ENCODE measurements at regions not wholly inside any gene's neighbourhood (a gene's known extent, or its start where the extent isn't known, plus 50 kb on each side); places are given as distances from the start of the nearest gene placed in this dataset.

DNA sequence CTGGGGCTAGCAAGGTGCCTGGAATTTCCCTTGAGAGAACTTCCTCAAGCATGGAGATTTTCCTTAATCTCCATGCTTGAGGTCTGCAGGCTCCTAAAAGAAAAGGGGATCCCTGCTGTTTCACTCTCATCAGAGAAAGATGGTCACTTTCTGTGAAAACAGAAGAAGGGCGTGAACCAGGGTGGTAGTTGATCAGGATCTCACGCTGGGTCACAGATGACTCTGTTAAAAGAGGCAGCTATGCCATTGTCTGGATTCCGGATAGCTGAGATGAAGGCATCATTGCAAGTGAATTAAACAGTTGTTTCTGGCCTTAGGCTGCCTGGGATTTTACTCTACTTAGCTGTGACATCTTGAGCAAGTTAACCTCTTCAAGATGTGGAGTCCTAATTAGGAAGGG lies 525.9 kb downstream of the TYW1 start:
- no peak for DNase-seq (ENCODE audit: extremely low read depth, low read depth)
- TF ChIP-seq, protein P1, sequence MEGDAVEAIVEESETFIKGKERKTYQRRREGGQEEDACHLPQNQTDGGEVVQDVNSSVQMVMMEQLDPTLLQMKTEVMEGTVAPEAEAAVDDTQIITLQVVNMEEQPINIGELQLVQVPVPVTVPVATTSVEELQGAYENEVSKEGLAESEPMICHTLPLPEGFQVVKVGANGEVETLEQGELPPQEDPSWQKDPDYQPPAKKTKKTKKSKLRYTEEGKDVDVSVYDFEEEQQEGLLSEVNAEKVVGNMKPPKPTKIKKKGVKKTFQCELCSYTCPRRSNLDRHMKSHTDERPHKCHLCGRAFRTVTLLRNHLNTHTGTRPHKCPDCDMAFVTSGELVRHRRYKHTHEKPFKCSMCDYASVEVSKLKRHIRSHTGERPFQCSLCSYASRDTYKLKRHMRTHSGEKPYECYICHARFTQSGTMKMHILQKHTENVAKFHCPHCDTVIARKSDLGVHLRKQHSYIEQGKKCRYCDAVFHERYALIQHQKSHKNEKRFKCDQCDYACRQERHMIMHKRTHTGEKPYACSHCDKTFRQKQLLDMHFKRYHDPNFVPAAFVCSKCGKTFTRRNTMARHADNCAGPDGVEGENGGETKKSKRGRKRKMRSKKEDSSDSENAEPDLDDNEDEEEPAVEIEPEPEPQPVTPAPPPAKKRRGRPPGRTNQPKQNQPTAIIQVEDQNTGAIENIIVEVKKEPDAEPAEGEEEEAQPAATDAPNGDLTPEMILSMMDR (IDR thresholded peaks at IDR 0.05; ENCODE audit: low read depth, low read length): no peak

DNA sequence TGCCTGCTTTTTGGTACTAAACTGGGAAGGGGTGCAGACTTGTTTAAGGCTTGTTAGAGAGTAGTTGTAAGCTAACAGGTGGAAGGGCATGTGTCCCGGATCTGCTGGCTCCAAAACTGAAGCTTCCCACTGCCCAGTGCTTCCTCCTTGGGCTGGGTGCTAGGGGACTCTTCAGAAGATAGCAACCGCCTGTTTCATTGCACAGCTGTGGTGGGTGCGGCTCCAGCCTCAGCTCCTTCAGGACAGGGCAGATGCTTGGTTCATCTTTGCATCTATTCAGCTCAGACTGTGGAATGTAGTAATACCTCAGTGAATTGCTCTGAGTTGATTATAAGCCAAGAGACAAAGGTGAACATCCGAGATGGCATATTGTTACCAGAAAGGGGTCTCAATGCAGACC lies 527.1 kb downstream of the TYW1 start:
- DNase-seq (ENCODE audit: extremely low read depth, low read depth): no peak
- TF ChIP-seq, protein P1 (IDR thresholded peaks at IDR 0.05; ENCODE audit: low read depth, low read length): no peak

DNA sequence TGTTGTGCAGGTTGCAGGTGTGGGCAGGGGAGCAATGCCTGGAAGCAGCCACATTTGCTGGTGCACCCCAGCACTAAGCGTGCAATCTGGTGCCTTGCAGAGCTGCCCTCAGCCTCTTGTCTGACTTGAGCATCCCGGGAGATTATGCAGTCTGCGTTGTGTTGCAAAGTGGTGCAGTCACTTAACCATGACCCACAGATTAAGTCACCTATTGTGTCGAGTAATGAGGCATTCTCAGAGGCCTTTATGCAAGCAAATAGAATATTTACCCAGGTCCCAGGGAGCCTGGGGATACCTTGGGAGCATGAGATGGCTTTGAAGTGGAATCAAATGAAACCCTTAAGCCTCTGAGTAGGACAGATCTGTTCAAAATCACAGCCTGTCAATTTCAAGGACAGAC lies 529.0 kb downstream of the TYW1 start:
- TF ChIP-seq, protein P1 (IDR thresholded peaks at IDR 0.05; ENCODE audit: low read depth, low read length): no peak

DNA sequence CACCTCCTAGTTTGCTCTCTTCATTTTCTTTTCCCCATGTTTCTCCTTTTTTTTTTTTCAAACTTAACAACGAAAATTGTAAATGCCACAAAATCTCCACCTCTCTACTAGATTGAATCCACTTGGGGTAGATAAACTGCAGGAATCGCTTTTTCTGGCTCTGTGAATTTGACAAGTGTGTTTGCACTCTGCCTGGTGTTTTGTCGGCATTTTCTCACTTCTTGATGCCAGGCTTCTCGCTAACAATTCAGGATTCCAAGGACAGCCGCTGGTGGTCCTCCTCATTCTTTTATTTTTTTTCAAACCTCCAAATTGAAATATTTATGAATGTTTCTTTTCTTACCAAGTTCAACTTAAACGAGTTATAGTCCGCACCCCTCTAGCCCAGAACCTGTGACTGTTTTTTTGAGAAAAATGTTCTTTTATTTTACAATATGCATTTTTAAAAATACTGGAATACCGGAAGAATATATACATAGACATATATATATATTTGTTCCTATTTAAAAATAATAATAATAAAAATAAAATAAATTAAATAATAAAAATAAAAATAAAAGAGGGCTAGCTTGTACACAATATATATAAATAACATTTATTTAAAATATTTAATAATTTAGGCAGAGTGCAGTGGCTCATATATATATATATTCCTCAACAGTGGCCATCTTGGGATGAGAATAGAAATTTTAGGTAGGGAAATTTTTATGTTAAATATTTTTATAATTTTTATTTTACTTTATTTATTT lies 538.8 kb downstream of the TYW1 start:
- DNase-seq (ENCODE audit: extremely low read depth, low read depth): no peak
- TF ChIP-seq, protein P1 (IDR thresholded peaks at IDR 0.05; ENCODE audit: low read depth, low read length): no peak

More for the DNA sequence above, 529.0 kb downstream of the TYW1 start:
- no peak for DNase-seq (ENCODE audit: extremely low read depth, low read depth)

DNA sequence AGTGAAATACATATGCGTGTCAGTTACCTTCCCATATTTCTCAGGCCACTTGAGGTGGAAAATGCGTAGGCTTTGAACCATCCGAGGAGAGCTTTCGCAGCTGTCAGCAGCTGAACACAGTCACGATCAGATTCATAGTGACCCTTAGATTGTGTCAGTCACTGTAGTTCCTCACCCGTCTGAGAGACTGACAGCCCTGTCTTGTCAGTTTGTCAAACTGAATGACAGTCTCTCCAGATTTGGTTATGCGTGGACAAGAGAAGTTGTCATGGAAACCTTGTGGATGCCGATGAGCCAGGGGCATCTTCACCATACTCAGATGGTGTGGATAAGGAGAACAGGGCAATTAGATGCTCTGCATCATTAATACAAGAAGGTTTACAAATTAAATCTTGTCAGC lies 546.3 kb downstream of the TYW1 start:
- DNase-seq (ENCODE audit: extremely low read depth, low read depth): no peak
- TF ChIP-seq, protein P1 (IDR thresholded peaks at IDR 0.05; ENCODE audit: low read depth, low read length): no peak

DNA sequence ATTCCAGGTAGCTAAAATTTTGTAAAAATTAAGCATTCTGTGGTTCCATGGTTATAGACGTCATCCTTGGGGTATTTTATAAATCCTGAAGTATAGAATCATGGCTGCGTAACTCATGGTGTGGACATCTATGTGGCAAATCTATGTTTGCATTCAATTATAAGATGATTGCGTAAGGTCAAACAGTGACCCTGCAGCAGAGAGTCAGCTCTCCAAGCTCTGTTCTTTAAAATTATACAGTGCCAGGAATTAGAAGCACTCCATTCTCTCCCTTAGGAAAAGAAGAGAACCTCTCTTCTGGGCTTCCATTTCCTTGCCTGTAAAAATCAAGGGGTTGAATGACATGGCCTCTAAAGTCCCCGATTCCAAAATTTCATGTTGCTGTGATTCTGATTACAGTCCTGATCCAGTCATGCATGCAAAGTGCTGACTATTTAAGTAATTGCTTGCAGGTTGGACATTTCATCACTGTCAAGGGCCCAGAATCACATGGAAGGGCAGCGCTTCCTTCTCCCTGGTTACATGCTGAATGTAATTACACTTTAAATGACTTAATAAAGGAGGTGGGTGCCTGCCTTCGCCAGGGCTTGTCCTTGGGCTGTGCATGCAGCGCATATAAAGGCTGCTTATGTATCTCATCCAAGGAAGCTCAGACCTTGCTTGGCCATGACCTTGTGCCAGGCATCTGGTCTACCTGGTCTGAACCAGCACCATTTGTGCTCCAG lies 550.7 kb downstream of the TYW1 start:
- TF ChIP-seq, protein P1 (IDR thresholded peaks at IDR 0.05; ENCODE audit: low read depth, low read length): no peak

DNA sequence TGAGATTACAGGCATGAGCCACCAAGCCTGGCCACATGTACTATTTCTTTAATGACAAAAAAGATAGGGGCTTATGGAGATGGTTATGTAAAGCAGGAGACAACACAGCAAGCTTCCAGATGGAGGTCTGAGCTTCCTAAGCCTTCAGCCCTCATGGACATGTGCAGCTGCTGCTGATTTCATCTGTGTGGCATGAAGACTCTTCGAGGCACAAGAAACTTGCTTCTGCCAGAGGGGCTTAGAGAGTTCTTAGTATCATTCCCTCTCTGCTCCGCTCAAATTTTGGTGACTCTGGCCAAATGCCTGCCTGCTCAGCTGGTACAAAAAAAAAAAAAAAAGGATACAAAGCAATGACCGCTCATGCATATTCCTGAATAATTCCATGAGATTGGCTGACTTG lies 552.5 kb downstream of the TYW1 start:
- DNase-seq (ENCODE audit: extremely low read depth, low read depth): no peak
- TF ChIP-seq, protein P1 (IDR thresholded peaks at IDR 0.05; ENCODE audit: low read depth, low read length): no peak

More for the DNA sequence above, 550.7 kb downstream of the TYW1 start:
- DNase-seq (ENCODE audit: extremely low read depth, low read depth): no peak

All from AG09319 (cell line).